ENCODE measurements at regions not wholly inside any gene's neighbourhood (a gene's known extent, or its start where the extent isn't known, plus 50 kb on each side); places are given as distances from the start of the nearest gene placed in this dataset.
"Not testable (repeated sequence)": the region's sequence is repeated elsewhere in the genome, so short reads cannot be mapped to it uniquely, and the experiment has no call there.

DNA sequence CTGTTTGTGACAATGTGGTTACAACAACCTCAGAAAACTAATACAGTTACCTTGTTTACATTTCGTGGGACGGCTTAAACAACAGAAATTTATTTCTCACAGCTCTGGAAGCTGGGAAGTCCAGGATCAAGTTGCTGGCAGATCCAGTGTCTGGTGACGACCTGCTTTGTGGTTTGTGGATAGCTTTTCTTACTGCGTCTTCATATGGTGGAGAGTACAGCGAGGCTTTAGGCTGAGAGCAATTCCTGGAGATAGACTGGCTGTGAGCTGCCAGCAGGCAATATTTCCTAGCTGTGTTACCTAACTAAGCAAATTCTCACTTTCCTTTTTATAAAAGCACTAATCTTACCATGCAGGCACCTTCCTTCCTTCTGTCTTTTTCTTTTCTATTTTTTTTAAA is 1203.5 kb upstream of the PRR20A start:
- no peak for ATAC-seq (replicated peaks; ENCODE audit: extremely low read depth, poor library complexity, severe bottlenecking)

DNA sequence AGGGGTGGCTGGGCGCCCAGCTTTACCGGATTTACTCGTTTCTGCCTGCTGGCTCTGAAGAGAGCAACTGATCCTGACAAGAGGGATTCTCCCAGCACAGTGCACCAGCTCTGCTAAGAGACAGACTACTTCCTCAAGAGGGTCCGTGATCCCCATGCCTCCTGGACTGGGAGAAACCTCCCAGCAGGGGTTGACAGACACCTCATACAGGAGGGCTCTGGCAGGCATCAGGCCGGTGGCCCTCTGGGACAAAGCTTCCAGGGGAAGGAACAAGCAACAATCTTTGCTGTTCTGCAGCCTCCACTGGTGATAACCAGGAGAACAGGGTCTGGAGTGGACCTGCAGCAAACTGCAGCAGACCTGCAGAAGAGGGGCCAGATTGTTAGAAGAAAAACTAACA is 1192.5 kb upstream of the PRR20A start:
- Mint-ChIP-seq H3K27ac (ENCODE audit: low read depth) (no peak overlapping the region), H3K27me3 (no peaks in the 10 kb centered on the region), H3K36me3 (ENCODE audit: insufficient read depth) (no peaks in the 10 kb centered on the region), H3K9me3 (peaks cover 27% of the 10 kb centered on the region), H3K4me1 (no peaks in the 10 kb centered on the region), H3K4me3 (no peak overlapping the region)
- DNase-seq (ENCODE audit: low spot score in 2 of 2) (no peak), ATAC-seq (replicated peaks; ENCODE audit: extremely low read depth, poor library complexity, severe bottlenecking) (no peak)

More for the DNA sequence above, 1203.5 kb upstream of the PRR20A start:
- DNase-seq (ENCODE audit: low spot score in 2 of 2): no peak
- H3K4me3 Mint-ChIP-seq: no peak overlapping the region
- peaks cover 17% of the 10 kb centered on the region for H3K9me3 Mint-ChIP-seq
- no peaks in the 10 kb centered on the region for H3K36me3 Mint-ChIP-seq (ENCODE audit: insufficient read depth)
- H3K27ac Mint-ChIP-seq (ENCODE audit: low read depth): no peak overlapping the region
- H3K4me1 Mint-ChIP-seq: no peaks in the 10 kb centered on the region
- H3K27me3 Mint-ChIP-seq: no peaks in the 10 kb centered on the region

DNA sequence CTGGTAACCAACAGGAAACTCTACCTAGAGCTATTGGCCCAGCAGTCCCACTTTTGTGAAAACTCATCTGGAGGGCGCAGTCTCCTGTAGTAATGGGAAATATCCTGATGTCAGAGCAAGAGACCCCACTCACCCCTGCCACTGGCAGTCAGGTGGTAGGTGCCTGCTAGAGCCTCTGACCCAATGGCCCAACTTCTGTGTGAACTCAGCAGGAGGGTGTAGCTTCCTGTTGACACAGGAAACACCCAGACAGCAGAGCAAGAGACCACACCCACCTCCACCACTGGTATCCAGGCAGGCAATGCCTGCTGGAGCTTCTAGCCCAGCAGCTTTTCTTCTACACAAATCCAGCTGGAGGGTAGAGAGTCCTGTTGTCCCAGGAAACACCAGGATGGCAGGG is 1176.8 kb upstream of the PRR20A start:
- H3K9me3 Mint-ChIP-seq: peaks cover 19% of the 10 kb centered on the region
- no peak overlapping the region for H3K4me3 Mint-ChIP-seq
- no peaks in the 10 kb centered on the region for H3K4me1 Mint-ChIP-seq
- H3K27me3 Mint-ChIP-seq: no peaks in the 10 kb centered on the region
- DNase-seq (ENCODE audit: low spot score in 2 of 2) (no peak), ATAC-seq (replicated peaks; ENCODE audit: extremely low read depth, poor library complexity, severe bottlenecking) (no peak)
- no peak overlapping the region for H3K27ac Mint-ChIP-seq (ENCODE audit: low read depth)
- H3K36me3 Mint-ChIP-seq (ENCODE audit: insufficient read depth): no peaks in the 10 kb centered on the region

DNA sequence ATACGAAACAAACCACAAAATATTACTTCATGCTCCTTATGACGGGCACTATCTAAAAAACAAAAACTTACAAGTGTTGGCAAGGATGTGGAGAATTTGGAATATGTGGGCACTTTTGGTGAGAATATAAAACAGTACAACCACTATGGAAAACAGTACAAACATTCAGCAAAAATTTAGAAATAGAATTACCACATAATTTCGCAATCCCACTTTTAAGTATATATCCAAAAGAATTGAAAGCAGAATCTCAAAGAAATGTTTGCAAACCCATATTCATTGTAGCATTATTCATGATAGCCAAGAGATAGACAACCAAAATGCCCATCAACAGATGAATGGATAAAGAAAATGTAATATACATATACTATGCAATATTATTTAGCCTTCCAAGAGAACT is 1173.7 kb upstream of the PRR20A start:
- ATAC-seq (replicated peaks; ENCODE audit: extremely low read depth, poor library complexity, severe bottlenecking) (no peak), DNase-seq (ENCODE audit: low spot score in 2 of 2) (no peak)
- H3K27me3 Mint-ChIP-seq: no peaks in the 10 kb centered on the region
- no peaks in the 10 kb centered on the region for H3K36me3 Mint-ChIP-seq (ENCODE audit: insufficient read depth)
- H3K9me3 Mint-ChIP-seq: peaks cover 13% of the 10 kb centered on the region
- H3K4me3 Mint-ChIP-seq: no peak overlapping the region
- no peak overlapping the region for H3K27ac Mint-ChIP-seq (ENCODE audit: low read depth)
- no peaks in the 10 kb centered on the region for H3K4me1 Mint-ChIP-seq

DNA sequence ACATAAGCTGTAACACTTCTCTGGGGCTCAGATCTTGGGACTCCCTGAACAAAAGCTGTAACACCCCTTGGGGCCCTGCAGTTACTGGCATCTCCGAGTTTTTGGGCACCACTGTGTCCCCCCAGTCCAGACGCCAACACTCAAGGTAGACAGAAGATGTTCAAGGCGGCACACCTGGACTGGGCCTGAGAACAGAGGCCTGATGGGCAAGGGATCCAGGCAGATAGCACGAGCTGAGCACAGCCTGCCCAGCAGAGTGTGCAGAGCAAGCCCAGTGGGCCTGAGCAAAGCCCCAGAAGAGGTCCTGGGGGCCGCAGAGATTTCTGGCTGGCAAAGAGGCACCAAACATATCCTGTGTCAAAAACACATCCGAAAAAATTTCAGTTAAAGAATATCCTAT is 1163.3 kb upstream of the PRR20A start:
- H3K27ac Mint-ChIP-seq (ENCODE audit: low read depth): no peak overlapping the region
- H3K9me3 Mint-ChIP-seq: peaks cover 17% of the 10 kb centered on the region
- no peaks in the 10 kb centered on the region for H3K27me3 Mint-ChIP-seq
- H3K36me3 Mint-ChIP-seq (ENCODE audit: insufficient read depth): no peaks in the 10 kb centered on the region
- H3K4me3 Mint-ChIP-seq: no peak overlapping the region
- DNase-seq (ENCODE audit: low spot score in 2 of 2): no peak
- ATAC-seq (replicated peaks; ENCODE audit: extremely low read depth, poor library complexity, severe bottlenecking): peak; percentile 24
- no peaks in the 10 kb centered on the region for H3K4me1 Mint-ChIP-seq

DNA sequence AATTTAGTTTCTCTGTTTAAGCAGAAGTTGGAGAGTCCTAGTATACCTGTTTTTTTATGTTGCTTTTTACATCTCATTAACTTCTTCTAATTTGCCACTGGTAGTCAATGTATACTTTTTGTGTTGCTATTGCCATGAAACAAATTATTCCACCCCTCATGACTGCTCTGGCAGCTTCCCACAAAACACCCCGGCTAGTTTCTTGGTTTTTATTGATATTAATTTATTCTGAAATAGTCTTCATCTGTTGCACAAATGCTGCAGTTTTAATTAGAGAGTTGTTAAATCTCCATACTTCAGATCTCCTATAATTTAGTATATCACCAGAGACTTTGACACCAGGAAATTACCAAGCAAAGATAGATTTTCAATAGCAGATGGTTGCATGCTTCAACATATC is 1159.3 kb upstream of the PRR20A start:
- H3K27me3 Mint-ChIP-seq: no peaks in the 10 kb centered on the region
- no peak overlapping the region for H3K27ac Mint-ChIP-seq (ENCODE audit: low read depth)
- H3K4me3 Mint-ChIP-seq: no peak overlapping the region
- DNase-seq (ENCODE audit: low spot score in 2 of 2): no peak
- no peaks in the 10 kb centered on the region for H3K36me3 Mint-ChIP-seq (ENCODE audit: insufficient read depth)
- no peaks in the 10 kb centered on the region for H3K4me1 Mint-ChIP-seq
- peaks cover 10% of the 10 kb centered on the region for H3K9me3 Mint-ChIP-seq
- ATAC-seq (replicated peaks; ENCODE audit: extremely low read depth, poor library complexity, severe bottlenecking): no peak

DNA sequence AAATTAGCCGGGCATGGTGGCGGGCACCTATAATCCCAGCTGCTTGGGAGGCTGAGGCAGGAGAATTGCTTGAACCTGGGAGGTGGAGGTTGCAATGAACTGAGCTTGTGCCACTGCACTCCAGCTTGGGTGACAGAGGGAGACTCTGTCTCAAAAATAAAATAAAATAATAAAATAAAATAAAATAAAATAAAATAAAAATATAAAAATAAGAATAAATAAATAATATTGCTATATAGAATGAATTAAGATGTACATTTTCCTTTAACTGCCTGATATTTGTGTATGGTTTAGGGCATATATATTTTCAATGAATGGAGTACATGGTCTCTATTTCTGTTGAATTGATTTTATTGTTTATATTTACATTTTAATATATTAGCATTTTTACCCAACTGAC is 1156.7 kb upstream of the PRR20A start:
- H3K9me3 Mint-ChIP-seq: peaks cover 10% of the 10 kb centered on the region
- H3K4me1 Mint-ChIP-seq; H3K27ac Mint-ChIP-seq (ENCODE audit: low read depth): not testable (repeated sequence)

DNA sequence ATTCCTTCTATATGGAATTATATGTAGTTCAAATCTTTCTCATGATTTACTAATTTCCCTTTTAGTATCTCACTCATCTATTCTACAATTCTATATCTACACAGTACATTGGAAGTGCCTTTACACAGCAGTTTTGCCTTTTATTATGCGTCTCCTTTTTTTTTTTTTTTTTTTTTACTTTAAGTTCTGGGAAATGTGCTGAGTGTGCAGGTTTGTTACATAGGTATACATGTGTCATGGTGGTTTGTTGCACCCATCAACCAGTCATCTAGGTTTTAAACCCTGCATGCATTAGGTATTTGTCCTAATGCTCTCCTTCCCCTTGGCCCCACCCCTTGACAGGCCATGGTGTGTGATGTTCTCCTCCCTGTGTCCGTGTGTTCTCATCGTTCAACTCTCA is 1150.1 kb upstream of the PRR20A start:
- Mint-ChIP-seq H3K4me3 (no peak overlapping the region), H3K9me3 (peaks cover 6% of the 10 kb centered on the region), H3K27ac (ENCODE audit: low read depth) (no peak overlapping the region), H3K27me3 (no peaks in the 10 kb centered on the region), H3K36me3 (ENCODE audit: insufficient read depth) (no peaks in the 10 kb centered on the region), H3K4me1 (no peaks in the 10 kb centered on the region)
- ATAC-seq (replicated peaks; ENCODE audit: extremely low read depth, poor library complexity, severe bottlenecking) (no peak), DNase-seq (ENCODE audit: low spot score in 2 of 2) (no peak)

More for the DNA sequence above, 1156.7 kb upstream of the PRR20A start:
- H3K4me3 Mint-ChIP-seq; ATAC-seq (replicated peaks; ENCODE audit: extremely low read depth, poor library complexity, severe bottlenecking); DNase-seq (ENCODE audit: low spot score in 2 of 2); H3K36me3 Mint-ChIP-seq (ENCODE audit: insufficient read depth); H3K27me3 Mint-ChIP-seq: not testable (repeated sequence)

DNA sequence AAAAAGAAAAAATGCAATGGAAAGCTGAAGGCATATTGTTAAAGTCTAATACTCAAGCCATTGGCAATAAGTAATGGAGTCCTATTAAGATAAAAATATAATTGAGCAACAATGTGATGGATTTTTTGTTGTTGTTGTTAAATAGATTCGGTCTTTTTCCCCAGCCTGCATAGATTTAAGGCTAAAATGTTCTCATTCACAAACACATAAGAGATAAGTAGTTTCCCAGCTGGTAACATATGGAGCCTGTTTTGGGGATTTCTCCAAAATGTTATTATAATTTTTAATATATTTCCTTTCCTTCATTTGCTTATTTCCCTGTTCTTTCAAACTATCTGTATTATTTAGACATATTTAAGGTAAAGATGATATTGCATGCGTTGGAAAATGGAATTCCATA is 1149.1 kb upstream of the PRR20A start:
- no peaks in the 10 kb centered on the region for H3K4me1 Mint-ChIP-seq
- DNase-seq (ENCODE audit: low spot score in 2 of 2) (no peak), ATAC-seq (replicated peaks; ENCODE audit: extremely low read depth, poor library complexity, severe bottlenecking) (no peak)
- H3K36me3 Mint-ChIP-seq (ENCODE audit: insufficient read depth): no peaks in the 10 kb centered on the region
- H3K27ac Mint-ChIP-seq (ENCODE audit: low read depth): no peak overlapping the region
- no peak overlapping the region for H3K4me3 Mint-ChIP-seq
- H3K9me3 Mint-ChIP-seq: peaks cover 6% of the 10 kb centered on the region
- H3K27me3 Mint-ChIP-seq: no peaks in the 10 kb centered on the region

DNA sequence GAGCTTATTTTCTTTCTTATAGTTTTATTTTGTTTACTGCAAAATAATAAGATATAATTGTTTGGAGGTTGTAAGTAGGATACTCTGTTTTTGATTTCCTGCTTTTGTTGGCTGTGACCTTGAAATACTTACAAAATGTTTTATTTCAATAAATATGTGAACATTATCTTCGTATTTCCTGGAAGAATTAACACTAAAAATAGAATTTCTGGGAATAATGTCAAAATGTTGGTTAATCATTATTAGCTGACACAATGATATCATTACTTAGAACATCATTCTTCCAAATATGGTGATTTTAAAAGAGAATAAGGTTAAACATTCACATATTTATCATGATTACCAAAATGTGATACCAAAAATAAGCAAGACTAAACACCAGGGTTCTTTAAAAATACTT is 1148.6 kb upstream of the PRR20A start:
- ATAC-seq (replicated peaks; ENCODE audit: extremely low read depth, poor library complexity, severe bottlenecking) (no peak), DNase-seq (ENCODE audit: low spot score in 2 of 2) (no peak)
- Mint-ChIP-seq H3K27me3 (no peaks in the 10 kb centered on the region), H3K4me3 (no peak overlapping the region), H3K36me3 (ENCODE audit: insufficient read depth) (no peaks in the 10 kb centered on the region), H3K27ac (ENCODE audit: low read depth) (no peak overlapping the region), H3K9me3 (peaks cover 6% of the 10 kb centered on the region), H3K4me1 (no peaks in the 10 kb centered on the region)

DNA sequence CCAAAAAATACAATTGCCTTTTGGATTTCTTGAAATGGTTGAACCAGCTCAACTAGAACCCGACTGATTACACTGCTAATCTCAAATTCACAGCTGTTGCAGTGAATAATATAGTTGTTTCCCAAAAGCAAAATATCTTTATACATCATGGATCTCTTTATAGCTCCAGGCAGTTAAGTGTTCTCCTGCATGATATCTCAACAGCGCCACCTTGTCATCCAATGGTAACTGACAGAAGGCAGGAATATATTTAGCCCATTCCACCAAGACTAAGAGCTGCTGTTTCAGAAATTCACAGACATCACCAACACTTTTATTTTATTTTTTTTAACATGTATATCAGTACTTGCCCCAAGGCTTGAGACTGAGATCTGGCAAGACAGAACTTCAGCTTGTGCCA is 1141.0 kb upstream of the PRR20A start:
- Mint-ChIP-seq H3K27me3 (no peaks in the 10 kb centered on the region), H3K27ac (ENCODE audit: low read depth) (no peak overlapping the region), H3K4me3 (no peak overlapping the region), H3K36me3 (ENCODE audit: insufficient read depth) (no peaks in the 10 kb centered on the region), H3K4me1 (no peaks in the 10 kb centered on the region), H3K9me3 (peaks cover 9% of the 10 kb centered on the region)
- ATAC-seq (replicated peaks; ENCODE audit: extremely low read depth, poor library complexity, severe bottlenecking) (no peak), DNase-seq (ENCODE audit: low spot score in 2 of 2) (no peak)

DNA sequence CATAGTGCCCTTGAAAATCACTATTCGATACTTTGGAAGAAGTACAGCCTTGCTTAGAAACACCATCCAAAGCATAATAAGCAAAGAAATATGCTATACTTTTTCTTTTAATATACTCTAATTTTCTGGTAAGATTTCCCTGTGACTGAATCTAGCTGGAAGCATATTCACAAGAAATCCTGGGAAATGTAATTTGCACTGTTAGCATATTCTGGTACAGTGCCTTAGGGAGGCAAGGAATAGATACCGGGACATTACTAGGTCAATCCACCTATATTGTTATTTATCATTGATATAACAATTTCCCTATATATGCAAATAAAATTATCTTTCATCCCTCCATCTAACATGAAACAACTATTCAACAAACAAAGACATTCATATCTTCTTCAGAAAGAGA is 1131.3 kb upstream of the PRR20A start:
- no peak for DNase-seq (ENCODE audit: low spot score in 2 of 2)
- no peaks in the 10 kb centered on the region for H3K36me3 Mint-ChIP-seq (ENCODE audit: insufficient read depth)
- no peak for ATAC-seq (replicated peaks; ENCODE audit: extremely low read depth, poor library complexity, severe bottlenecking)
- no peak overlapping the region for H3K27ac Mint-ChIP-seq (ENCODE audit: low read depth)
- H3K4me3 Mint-ChIP-seq: no peak overlapping the region
- H3K9me3 Mint-ChIP-seq: no peaks in the 10 kb centered on the region
- no peaks in the 10 kb centered on the region for H3K27me3 Mint-ChIP-seq
- no peaks in the 10 kb centered on the region for H3K4me1 Mint-ChIP-seq

DNA sequence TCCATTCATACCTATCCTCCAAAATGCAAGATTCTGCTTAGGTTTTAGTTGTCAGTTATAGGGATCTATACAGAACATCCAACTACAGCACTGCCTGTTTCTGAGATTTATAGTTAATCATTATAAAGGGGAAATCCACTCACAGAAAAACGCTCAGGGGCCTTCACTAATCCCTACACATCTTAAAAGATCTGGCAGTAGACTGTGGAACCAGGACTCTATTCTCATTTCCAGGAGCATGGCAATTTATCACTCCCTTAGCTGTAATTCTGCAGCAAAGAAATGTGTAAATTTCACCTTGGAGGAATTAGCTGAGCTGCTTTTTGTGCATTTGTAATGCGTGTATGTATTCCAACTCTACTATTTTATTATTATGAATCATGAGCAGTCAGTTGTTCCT is 1128.1 kb upstream of the PRR20A start:
- no peak overlapping the region for H3K27ac Mint-ChIP-seq (ENCODE audit: low read depth)
- H3K9me3 Mint-ChIP-seq: peaks cover 6% of the 10 kb centered on the region
- H3K36me3 Mint-ChIP-seq (ENCODE audit: insufficient read depth): no peaks in the 10 kb centered on the region
- no peak for DNase-seq (ENCODE audit: low spot score in 2 of 2)
- no peaks in the 10 kb centered on the region for H3K27me3 Mint-ChIP-seq
- no peak overlapping the region for H3K4me3 Mint-ChIP-seq
- no peaks in the 10 kb centered on the region for H3K4me1 Mint-ChIP-seq
- no peak for ATAC-seq (replicated peaks; ENCODE audit: extremely low read depth, poor library complexity, severe bottlenecking)

DNA sequence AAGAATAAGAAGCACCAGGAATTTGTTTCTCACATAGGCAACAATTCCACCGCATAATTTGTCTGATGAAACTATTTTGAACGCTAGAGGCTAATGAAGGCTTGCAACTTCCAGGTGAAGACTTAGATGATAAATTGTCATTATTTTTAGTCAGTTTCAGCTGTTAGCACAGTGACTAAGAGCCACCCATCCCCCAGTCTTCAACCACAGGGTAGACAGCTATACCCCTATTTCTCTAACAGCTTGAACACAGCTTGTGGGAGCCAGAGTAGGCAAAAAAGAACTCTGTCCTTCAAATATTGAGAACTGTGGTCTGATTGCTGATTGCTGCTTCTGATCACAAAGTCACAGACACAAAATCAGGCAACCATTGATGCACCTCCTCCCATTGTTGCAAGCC is 1124.8 kb upstream of the PRR20A start:
- Mint-ChIP-seq H3K36me3 (ENCODE audit: insufficient read depth) (no peaks in the 10 kb centered on the region), H3K4me1 (no peaks in the 10 kb centered on the region), H3K4me3 (no peak overlapping the region), H3K27me3 (no peaks in the 10 kb centered on the region), H3K9me3 (peaks cover 12% of the 10 kb centered on the region), H3K27ac (ENCODE audit: low read depth) (no peak overlapping the region)
- no peak for ATAC-seq (replicated peaks; ENCODE audit: extremely low read depth, poor library complexity, severe bottlenecking)
- no peak for DNase-seq (ENCODE audit: low spot score in 2 of 2)

All from central memory CD8-positive, alpha-beta T cell (primary cell).